Stimulated activated CD4-positive, alpha-beta T cell treated with anti-CD3 and anti-CD28 coated beads, Interleukin-15, amount 100 ng/mL, for 48 hours (primary cell): ENCODE measurements at regions not wholly inside any gene's neighbourhood (a gene's known extent, or its start where the extent isn't known, plus 50 kb on each side); places are given as distances from the start of the nearest gene placed in this dataset.
"Not testable (repeated sequence)": the region's sequence is repeated elsewhere in the genome, so short reads cannot be mapped to it uniquely, and the experiment has no call there.

Experiments
- DNase-seq, 2 donors: peaks; one replicate each; pipeline ENCODE4 v3.0.0-alpha.2; 2020; ENCODE audit warnings: low read depth in 2 of 2

DNA sequence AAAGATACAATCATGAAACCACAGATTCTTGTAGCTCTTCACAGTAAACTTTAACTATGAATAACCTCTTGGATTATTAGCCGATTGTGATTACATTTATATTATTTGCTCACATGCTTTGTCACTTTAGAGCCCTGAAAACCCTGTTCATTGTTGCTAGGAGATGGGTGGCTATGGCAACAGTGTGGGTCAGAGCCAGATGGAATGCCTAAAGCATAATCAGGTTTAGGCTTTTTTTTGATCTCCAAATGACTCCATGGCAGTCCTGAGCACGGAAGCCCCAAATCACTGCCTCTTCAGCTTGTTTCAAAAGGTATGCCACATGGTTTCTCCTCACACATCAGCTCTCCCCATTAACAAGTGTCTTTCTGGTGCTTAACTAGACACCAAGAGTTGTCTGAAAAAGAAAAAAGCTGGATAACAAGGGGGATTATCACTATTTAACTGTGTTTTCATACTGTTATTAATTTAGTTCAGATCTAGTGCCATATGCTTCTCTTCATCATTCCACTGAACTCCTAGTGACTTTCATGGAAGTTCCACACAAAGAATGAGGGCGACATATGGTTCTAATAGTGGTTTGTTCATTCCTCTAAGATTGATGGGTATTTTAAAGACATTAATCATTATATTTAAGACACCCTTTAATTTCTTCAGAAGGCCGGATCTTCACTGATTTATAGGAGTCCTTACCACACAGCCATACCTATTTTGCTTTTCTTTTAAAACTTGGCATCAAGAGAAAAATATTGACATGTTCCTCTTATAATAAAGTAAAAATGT, 88.8 kb upstream of the PAM start:
- no peak for DNase-seq

DNA sequence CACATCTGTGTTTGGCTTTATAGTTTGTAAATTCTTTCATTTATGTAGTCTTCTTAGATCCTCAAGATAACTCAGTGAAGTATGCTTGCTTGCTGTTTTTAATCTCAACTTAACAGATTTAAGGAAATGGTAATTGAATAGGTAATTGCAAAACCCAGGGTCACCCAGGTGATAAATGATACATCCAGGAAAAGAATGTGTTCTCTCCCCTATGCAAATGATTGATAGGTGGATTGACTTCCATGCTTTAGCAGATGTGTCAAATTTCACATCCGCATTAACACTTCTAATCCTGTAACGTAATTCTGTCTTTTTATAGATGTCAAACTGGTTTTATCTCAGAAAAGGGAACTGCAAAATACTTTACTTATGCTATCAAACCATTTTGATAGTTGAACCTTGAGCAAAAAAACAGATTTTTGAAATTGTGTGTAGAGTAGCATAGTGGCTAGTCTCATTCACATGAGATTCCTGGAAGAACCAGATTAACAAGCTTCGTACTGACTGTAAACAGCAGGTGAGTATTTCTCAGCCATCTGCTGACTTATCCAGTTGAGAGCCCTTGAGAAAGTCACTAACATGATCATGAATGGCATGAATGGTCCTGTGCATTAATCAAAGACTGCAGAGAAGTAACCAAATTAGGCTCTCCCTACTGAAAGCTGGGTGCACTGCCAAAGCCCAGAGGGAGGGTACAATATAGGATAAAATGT, 86.7 kb upstream of the PAM start:
- no peak for DNase-seq

DNA sequence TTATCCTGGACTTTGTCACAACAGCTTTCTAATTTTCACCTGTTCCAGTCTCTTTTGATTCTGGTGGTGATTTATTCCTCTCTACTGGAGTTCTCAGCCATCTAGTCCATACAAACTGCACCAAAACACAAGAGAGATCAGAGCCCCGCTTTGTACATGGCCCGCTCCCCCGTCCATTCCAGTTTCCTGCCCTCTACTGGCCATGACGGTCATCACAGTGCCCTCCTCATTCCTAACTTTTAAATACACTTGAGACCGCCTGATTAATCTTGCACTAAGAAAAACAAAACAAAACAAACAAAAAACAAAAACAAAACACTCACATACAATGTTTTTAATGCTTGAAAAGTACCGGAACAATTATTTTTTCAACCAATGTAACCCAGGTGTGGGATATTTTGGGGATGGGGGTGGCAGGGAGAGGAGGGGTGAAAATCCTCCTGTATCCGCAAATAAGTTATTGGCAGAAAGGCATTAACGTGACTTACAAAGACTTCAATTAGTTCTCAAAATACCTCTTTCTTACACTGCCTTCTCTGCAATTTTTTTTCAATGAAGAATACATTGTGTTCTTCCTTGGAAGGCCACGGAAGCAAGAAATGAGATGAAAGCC, 84.8 kb upstream of the PAM start:
- peak in 1 of 2 donors; percentile 5 for DNase-seq

DNA sequence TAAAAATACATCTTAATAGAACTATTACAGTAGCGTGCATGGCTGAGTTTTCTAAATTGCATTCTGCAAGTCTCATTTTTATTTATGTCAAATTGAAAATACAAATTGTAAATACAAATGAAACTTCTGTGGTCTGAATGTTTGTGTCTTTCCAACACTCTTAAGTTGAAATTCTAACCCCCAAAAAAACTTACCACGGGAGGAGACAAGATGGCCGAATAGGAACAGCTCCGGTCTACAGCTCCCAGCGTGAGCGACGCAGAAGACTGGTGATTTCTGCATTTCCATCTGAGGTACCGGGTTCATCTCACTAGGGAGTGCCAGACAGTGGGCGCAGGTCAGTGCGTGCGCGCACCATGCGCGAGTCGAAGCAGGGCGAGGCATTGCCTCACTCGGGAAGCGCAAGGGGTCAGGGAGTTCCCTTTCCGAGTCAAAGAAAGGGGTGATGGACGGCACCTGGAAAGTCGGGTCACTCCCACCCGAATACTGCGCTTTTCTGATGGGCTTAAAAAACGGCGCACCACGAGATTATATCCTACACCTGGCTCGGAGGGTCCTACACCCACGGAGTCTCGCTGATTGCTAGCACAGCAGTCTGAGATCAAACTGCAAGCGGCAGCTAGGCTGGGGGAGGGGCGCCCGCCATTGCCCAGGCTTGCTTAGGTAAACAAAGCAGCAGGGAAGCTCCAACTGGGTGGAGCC, 83.9 kb upstream of the PAM start:
- not testable (repeated sequence) for DNase-seq

DNA sequence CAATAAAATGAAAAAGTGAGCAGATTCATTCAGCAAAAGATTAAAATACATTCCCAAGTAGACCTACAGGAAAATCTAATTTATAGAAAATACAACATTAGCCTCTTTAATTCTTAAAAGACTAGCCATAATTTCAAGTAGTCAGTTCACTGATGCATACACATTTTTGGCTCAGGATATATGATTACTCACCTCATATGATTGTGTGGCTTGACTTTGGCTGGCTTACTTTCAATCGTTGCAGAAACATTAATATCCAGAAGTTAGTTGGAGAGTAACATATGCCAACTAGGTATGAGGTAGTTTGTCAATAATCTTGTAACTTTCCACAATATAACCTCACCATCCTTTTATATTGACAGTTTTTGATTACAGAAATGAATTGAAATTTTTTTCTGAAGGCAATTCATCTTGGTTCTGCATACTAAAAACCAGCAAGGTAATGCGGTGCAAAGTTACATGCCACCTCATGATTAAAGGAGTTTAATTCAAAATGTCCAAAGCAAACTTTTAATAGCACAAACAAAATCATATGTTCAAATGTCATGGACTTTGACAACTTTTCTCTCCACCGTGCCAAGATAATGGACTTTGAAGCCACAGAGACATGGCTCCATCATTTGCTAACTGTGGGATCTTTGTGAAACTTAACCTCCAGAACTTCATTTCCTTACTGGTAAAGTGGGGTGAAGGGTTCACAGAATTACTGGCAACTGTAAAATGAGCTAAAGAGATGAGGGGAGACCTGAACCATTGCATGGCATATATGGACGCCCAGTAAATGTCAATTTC, 76.6 kb upstream of the PAM start:
- DNase-seq = no peak

DNA sequence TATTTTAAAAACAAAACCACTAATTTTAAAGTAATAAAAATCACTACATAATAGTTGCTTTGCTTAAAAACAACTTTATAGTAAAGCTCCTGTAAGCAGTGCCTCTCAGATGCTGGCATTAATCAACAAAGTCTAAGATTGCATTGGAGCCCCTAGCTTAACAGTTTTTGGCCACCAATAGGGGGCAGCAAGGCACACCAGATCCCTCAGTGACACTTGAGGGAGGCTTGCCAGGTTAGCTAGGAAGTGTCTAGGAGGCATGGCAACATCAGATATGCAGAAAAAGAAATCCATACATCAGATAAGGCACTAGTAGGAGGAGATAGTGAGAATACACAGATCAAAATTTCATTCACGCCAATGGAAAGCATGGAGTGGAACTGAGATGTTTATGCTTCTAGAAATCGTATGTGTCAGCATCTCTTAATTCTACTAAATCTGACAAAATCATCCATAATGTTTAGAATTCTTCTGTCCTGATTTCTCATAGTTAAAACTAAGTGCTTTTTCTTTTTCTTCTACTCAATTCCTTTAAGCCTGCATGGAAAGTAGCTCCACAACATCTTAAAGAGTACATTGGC, 73.6 kb upstream of the PAM start:
- peak; percentile 27 to 57 for DNase-seq

DNA sequence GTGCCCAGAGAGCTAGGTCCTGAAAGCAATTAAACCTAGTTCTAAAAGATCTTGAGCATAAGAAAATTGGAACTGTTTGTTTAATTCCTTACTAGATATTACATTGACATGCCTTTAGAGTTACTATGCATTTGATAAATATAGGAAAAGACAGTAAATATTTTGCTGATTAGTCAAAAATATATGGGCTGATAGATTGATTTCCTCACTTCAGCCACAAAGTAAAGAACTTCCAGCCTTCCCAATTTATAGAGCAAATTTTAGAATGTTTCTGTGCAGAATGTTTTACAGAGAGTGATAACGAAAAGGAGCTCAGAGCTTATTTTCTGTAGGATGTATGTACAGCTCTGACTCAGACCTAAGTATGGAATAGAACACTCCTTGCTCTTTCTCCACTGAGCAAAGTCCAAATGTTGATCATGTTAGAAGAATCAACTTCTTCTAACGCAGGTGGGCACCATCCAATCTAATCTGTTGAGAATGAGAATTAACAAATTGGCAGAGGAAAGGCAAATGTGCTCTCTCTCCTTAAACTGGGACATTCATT, 72.9 kb upstream of the PAM start:
- DNase-seq = no peak

DNA sequence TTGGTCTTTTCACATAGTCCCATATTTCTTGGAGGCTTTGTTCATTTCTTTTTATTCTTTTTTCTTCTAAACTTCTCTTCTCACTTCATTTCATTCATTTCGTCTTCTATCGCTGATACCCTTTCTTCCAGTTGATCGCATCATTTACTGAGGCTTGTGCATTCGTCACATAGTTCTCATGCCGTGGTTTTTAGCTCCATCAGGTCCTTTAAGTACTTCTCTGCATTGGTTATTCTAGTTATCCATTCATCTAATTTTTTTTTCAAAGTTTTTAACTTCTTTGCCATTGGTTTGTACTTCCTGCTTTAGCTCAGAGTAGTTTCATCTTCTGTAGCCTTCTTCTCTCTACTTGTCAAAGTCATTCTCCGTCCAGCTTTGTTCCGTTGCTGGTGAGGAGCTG, 67.0 kb upstream of the PAM start:
- not testable (repeated sequence) for DNase-seq

DNA sequence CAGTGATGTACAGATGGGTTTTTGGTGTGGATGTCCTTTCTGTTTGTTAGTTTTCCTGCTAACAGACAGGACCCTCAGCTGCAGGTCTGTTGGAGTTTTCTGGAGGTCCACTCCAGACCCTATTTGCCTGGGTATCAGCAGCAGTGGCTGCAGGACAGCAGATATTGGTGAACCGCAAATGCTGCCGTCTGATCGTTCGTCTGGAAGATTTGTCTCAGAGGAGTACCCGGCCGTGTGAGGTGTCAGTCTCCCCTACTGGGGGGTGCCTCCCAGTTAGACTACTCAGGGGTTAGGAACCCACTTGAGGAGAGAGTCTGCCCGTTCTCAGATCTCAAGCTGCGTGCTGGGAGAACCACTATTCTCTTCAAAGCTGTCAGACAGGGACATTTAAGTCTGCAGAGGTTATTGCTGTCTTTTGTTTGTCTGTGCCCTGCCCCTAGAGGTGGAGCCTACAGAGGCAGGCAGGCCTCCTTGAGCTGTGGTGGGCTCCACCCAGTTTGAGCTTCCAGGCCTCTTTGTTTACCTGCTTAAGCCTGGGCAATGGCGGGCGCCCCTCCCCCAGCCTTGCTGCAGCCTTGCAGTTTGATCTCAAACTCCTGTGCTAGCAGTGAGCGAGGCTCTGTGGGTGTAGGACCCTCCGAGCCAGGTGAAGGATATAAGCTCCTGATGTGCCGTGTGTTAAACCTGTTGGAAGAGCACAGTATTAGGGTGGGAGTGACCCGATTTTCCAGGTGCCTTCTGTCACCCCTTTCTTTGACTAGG, 66.3 kb upstream of the PAM start:
- not testable (repeated sequence) for DNase-seq

DNA sequence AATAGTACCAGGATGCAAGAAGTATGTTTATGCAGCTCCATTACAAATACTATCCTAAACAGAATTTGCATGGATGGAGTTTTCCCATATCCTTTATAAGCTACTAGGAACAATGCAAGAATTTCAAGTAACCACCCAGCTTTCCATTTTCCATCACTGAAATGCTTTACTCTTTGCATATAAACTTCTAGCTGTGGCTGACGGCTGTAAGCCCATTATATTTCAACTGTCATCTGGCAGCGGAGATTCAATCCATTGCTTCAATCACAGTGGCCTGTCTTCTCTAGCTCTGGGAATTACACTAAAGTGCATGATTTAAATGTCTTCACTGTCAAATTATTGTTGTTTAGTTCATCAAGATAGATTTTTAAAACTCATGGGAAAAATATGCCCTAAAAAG, 64.2 kb upstream of the PAM start:
- DNase-seq = no peak

DNA sequence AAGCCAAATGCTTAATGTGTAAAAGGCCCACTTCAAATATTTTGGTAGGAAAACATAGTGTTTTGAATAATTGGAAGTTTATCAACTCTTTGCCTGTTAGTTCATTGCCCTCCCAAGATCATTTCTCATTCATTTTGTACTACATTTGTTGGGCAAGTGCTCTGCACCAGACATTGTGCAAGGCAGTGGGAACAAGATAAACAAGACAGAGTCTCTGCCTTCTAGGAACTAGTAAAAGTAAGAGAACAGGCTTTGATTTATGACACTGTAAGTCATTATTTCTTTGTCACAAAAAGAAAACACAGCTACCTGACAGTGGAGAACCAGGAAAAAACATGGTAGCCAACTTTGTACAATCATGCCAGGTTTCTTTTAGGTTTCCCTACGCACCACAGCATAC, 63.7 kb upstream of the PAM start:
- no peak for DNase-seq

DNA sequence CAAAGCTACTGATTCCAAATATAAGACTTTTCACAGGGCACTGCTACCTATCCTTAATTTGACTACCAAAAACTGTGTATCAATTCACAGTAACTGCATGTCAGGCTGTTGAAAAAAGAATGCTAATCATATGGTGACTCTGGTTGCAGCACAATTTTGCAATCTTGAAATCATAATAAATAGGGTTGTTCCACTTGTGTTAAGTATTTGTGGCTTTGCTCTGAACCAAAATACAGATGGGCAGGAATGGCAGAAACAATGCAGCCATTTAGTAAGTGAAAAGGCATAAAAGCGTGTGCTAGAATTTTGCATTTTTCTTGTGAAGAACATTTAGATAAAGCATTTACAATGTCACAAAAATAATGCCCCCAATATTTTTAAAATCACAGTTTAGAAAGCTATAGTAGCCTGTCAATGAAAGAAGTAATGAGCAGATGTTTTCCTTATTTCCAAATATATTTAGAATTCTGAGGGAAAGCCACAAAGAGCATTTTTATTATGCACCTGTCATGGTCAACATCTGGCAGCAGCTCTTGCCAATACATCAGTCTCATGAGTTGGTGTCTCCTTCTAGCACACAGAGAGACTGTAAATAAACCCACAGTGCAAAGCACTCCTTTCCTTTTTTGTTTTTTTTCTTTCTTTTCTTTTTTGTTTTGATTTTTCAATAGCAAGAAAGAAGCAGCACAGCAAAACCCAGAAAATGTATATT, 54.8 kb upstream of the PAM start:
- no peak for DNase-seq

DNA sequence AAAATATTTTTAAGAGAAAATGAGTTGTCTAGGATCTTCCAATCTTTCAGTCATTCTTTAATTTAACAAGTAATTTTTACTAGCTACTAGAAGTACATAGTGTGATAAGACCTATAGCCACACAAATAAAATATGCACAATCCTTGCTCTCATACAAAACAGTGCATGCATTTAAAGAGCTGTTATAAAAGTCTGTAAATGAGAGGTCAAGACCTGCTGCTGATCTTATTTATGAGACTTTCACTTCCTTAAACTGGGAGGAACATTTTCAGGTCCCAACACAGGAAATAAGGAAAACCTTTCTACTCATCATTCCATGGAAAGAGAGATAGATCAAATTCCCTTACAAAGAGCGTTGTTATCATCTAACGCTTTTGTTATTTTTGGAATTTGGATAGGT, 54.2 kb upstream of the PAM start:
- no peak for DNase-seq

DNA sequence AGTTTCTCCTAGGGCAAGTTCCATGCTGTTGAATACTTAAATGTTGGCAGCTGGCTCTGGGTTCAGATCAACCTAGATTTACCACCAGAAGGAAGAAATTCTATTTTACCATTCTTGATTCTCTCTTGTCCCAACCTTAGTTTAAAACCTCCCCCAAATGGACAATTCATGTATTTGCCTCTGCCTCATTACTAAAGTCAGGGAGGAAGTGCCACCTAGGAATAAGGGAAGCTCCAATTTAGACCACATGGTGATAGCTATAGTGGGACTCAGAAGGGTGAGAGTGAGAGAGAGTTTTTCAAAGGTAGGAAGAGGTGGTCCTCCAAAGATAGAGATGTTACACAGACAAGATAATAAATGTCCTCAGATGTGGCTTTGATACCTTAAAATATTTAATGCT, 53.4 kb upstream of the PAM start:
- no peak for DNase-seq
